A549 (cell line): ENCODE measurements at regions not wholly inside any gene's neighbourhood (a gene's known extent, or its start where the extent isn't known, plus 50 kb on each side); places are given as distances from the start of the nearest gene placed in this dataset.

Source experiments
- CHD4 ChIP-seq: fragments of 200-600 bp; sonication (generic); IDR thresholded peaks from 2 replicates; pipeline ENCODE4 v1.6.1; 2016; ENCODE audit warnings: antibody characterized with exemption, mild to moderate bottlenecking, borderline replicate concordance
- EP300 ChIP-seq, 2 experiments: fragments of >200 bp; sonication (Bioruptor Twin); formaldehyde crosslinking; IDR thresholded peaks; 2 replicates in 1 of 2; 3 replicates in 1 of 2; pipeline ENCODE4 v1.6.1; 2016 to 2017
- JUN ChIP-seq, 2 experiments: fragments of >200 bp; sonication (Bioruptor Twin); formaldehyde crosslinking; IDR thresholded peaks; 2 replicates in 1 of 2; 3 replicates in 1 of 2; pipeline ENCODE4 v1.6.1; 2016 to 2017
- MAFK ChIP-seq: fragments of 450-650 bp; IDR thresholded peaks from 2 replicates; pipeline ENCODE4 v1.6.1; 2014; ENCODE audit not compliant: partially characterized antibody
- POLR2A ChIP-seq: IDR thresholded peaks from 2 replicates; pipeline ENCODE4 v1.6.1; 2012; ENCODE audit warnings: mild to moderate bottlenecking, low read length
- RNF2 ChIP-seq: fragments of 200-600 bp; sonication (generic); IDR thresholded peaks from 2 replicates; pipeline ENCODE4 v1.6.1; 2016; ENCODE audit warnings: low read depth, mild to moderate bottlenecking, antibody characterized with exemption, moderate library complexity, borderline replicate concordance
- SMC3 ChIP-seq: fragments of >200 bp; sonication (Bioruptor Twin); formaldehyde crosslinking; IDR thresholded peaks from 3 replicates; pipeline ENCODE4 v1.6.1; 2018; ENCODE audit warnings: inconsistent platforms
- SREBF2 ChIP-seq: fragments of 450-650 bp; IDR thresholded peaks from 2 replicates; pipeline ENCODE4 v1.6.1; 2014; ENCODE audit warnings: mild to moderate bottlenecking, moderate library complexity
- TFCP2L1 ChIP-seq: fragments of 250-450 bp; sonication (Bioruptor Pico); IDR thresholded peaks from 2 replicates; pipeline ENCODE4 v1.5.0; 2021; ENCODE audit warnings: mild to moderate bottlenecking
- ZFP36 ChIP-seq: fragments of 450-650 bp; IDR thresholded peaks from 2 replicates; pipeline ENCODE4 v1.6.1; 2014; ENCODE audit warnings: borderline replicate concordance; ENCODE audit not compliant: partially characterized antibody
- TF ChIP-seq, protein P1 (sequence below): fragments of >200 bp; sonication (Bioruptor Twin); formaldehyde crosslinking; IDR thresholded peaks from 3 replicates; pipeline ENCODE4 v1.5.1; 2016
- TF ChIP-seq, protein P2 (sequence below): fragments of >200 bp; sonication (Bioruptor Twin); formaldehyde crosslinking; IDR thresholded peaks from 3 replicates; pipeline ENCODE4 v1.6.1; 2016

DNA sequence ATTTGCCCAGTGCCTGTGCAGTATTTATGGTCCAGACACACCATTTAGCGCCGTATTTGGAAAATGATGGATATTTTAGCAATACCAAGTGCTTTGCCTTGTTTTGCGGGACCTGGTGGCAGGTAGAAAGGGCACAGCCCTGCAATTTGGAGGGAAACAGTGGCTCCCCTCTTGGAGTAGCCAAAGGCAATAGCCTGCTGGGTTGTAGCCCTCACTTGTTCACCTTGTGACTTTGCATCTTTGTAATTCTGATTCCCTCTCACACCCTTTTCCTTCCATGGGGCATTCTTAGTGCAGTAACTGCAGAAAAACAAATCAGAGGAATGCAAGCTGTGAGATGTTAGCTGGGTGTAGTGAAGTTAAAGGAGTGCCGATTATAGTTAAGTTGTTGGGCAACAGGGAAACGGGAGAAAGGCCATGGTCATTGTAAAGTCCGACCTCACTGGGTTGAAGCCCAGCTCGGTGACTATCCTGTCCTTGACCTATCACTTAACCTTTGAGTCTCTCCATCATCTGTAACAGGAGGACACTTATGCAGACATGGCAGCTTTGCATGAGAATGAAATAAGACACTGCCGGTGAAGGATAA is 131.0 kb upstream of the KLHL25 start:
- TF ChIP-seq SREBF2 (no peak), JUN (IDR thresholded peaks at IDR 0.05) (no peak), RNF2 (no peak), EP300 (IDR thresholded peaks at IDR 0.05) (no peak), MAFK (no peak), ZFP36 (no peak), SMC3 (no peak), POLR2A (no peak), TFCP2L1 (no peak), CHD4 (no peak)
- TF ChIP-seq, protein P1, sequence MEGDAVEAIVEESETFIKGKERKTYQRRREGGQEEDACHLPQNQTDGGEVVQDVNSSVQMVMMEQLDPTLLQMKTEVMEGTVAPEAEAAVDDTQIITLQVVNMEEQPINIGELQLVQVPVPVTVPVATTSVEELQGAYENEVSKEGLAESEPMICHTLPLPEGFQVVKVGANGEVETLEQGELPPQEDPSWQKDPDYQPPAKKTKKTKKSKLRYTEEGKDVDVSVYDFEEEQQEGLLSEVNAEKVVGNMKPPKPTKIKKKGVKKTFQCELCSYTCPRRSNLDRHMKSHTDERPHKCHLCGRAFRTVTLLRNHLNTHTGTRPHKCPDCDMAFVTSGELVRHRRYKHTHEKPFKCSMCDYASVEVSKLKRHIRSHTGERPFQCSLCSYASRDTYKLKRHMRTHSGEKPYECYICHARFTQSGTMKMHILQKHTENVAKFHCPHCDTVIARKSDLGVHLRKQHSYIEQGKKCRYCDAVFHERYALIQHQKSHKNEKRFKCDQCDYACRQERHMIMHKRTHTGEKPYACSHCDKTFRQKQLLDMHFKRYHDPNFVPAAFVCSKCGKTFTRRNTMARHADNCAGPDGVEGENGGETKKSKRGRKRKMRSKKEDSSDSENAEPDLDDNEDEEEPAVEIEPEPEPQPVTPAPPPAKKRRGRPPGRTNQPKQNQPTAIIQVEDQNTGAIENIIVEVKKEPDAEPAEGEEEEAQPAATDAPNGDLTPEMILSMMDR, result no peak
- TF ChIP-seq, protein P2, sequence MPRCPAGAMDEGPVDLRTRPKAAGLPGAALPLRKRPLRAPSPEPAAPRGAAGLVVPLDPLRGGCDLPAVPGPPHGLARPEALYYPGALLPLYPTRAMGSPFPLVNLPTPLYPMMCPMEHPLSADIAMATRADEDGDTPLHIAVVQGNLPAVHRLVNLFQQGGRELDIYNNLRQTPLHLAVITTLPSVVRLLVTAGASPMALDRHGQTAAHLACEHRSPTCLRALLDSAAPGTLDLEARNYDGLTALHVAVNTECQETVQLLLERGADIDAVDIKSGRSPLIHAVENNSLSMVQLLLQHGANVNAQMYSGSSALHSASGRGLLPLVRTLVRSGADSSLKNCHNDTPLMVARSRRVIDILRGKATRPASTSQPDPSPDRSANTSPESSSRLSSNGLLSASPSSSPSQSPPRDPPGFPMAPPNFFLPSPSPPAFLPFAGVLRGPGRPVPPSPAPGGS, result no peak
